GM18951 (cell line): ENCODE measurements at regions not wholly inside any gene's neighbourhood (a gene's known extent, or its start where the extent isn't known, plus 50 kb on each side); places are given as distances from the start of the nearest gene placed in this dataset.
"Not testable (repeated sequence)": the region's sequence is repeated elsewhere in the genome, so short reads cannot be mapped to it uniquely, and the experiment has no call there.

Source experiments
- POLR2A ChIP-seq: IDR thresholded peaks from 4 replicates; pipeline ENCODE4 v1.6.1; 2011; ENCODE audit warnings: mild to moderate bottlenecking; ENCODE audit not compliant: insufficient read length, insufficient read depth; ENCODE audit errors: extremely low read depth
- in situ Hi-C: fragments of 300-500 bp; cut with MboI; formaldehyde crosslinking; loops from one replicate; pipeline ENCODE4 v1.12.0; 2022; ENCODE audit warnings: low sequenced_read_pairs, mixed read lengths, inconsistent platforms; ENCODE audit not compliant: unreplicated experiment

- in situ Hi-C loops = no loop called here
- no peak for TF ChIP-seq POLR2A
Observed at GRCh38 chr1:182331387-182331786, 60.2 kb downstream of the GLUL start.

DNA sequence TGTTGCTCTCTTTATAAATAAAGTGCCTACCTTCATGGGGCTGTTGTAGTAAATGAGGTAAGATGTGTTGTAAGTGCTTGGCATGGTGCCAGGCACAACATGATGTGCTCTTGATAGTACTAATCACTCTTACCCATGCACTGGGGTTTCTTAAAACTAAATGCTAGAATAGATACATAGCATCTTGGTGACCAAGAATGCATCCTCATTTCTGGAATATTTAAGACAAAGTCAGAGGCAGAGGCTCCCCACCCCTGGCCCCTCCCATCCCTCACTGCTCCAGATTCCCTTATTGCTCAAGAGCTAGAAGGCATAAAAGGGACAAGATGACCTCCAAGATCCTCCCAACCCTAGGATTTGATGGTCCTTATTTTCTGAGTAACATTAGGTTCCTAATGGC lies 61.3 kb downstream of the GLUL start:
- in situ Hi-C loops = no loop called here
- no peak for TF ChIP-seq POLR2A

DNA sequence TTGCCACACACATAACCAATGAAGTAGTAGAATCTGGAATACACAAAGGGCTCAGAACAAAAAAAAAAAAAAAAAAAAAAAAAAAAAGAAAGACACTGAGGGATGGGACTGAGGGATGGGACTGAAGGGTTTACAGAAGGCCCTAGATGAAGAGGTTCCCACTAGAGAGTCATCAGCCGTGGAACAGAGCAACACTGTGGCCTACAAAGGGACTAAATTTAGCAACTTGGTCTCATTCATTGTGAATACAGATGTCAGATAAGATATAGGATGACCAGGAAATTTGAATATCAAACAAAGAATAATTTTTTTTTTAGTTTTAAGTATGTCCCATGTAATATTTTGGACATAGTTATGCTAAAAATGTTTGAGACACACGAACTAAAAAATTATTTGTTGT lies 62.1 kb downstream of the GLUL start:
- no peak for TF ChIP-seq POLR2A

GRCh38 chr1:182328591-182328990 lies 63.0 kb downstream of the GLUL start:
- in situ Hi-C loops = no loop called here
- no peak for TF ChIP-seq POLR2A

More for the DNA sequence above, 62.1 kb downstream of the GLUL start:
- in situ Hi-C loops = no loop called here

GRCh38 chr1:182325339-182325738 lies 66.3 kb downstream of the GLUL start:
- TF ChIP-seq POLR2A = no peak
- in situ Hi-C loops = no loop called here

- in situ Hi-C loops = not testable (repeated sequence)
Observed at GRCh38 chr1:182321532-182321931, 70.1 kb downstream of the GLUL start.

DNA sequence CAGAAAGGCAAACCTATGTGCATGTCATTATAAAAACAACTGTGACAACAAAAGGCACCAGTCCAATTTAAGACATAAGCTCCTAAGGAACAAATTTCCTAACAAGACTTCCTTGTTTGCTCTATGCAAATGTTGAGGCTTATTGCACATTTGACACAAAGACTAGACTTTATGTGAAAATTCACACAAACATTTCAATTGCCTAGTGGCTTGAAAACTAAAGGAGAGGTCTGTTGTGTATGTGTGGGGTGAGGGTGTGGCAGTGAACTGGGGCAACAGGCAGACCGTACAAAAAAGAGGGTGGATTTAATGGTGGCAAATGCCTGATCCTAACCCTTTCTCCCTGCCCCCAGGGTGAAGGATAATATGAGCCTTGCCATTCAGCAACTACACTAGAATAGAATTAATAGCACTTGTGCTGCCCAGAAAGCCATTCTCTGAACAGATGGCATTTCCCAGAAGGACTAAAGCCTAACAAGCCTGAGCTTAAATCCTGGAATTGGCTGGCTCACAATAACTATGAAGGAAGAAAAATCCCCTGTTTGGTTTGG lies 73.9 kb downstream of the GLUL start:
- in situ Hi-C loops = no loop called here
- TF ChIP-seq POLR2A = no peak

GRCh38 chr1:182316454-182316853 lies 75.1 kb downstream of the GLUL start:
- in situ Hi-C loops = not testable (repeated sequence)

DNA sequence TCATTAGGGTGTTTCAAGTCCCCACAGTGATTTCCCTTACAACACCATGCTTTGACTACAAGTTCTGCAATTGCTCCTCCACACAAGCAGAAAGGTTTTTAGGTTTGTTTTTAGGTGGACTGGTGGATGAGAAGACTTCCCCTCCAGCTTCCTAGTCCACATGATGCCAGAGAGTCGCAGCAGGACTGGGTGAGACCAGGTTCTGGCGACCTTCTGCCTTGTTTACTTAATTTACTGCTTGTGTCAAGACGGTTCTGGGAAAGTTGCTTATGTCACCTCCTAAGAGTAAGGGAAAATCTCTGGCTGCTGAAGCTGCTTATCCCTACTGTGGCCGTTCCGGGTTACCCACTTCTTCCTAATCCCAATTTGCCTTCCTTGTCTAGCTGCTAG lies 76.4 kb downstream of the GLUL start:
- TF ChIP-seq POLR2A = no peak

DNA sequence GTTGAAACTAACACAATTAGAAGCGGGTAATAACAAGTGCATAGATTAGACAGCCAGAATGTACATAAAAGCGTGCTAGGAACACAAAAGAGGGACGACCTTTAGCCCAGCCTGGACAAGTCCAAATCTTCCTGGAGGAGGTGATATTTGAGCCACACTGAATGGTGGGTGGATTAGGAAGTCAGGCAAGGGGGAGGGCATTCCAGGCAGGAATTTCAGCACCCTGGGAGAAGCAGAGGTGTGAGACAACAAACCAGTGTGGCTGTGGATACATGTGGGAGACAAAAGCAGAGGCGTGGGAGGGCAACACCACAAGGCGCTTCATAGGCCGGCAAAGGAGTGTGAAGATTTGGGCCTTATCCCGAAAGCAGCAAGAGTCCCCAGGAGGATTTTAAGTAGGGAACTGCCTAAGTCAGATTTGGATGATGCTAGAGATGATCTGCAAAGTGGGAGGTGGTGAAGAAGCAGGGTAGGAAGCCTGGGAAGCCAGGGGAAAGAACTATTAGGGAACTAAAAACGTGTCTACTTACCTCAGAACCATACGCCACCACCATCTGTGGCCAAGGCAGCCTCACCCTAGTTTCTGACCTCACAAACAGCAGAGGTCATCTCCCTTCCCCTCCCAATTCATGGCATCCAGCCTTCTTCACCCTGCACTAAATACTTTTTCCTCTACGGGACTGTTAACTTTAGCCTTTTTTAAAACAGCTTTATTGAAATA lies 81.8 kb downstream of the GLUL start:
- TF ChIP-seq POLR2A = no peak
- in situ Hi-C loops = no loop called here

More for the DNA sequence above, 76.4 kb downstream of the GLUL start:
- in situ Hi-C loops = no loop called here

DNA sequence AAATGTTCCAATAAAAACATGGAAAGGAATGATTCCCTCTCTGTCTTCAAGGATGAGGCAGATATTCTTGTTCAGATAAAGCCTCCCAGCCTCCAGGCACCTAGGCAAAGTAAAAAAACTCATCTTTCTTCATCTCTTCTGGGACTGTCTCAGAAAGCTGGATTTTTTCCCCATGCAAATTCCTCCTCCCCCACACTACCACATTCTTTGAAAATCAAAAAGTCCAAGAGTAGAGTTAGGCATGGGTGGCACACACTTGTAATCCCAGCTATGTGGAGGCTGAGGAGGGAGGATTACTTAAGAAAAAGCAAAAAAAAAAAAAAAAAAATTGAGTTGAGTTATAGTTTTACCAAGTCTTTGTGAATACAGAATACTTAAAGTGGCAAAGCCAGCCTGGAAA lies 82.8 kb downstream of the GLUL start:
- in situ Hi-C loops = no loop called here
- TF ChIP-seq POLR2A = no peak

GRCh38 chr1:182307486-182307885 lies 84.1 kb downstream of the GLUL start:
- in situ Hi-C loops = not testable (repeated sequence)

GRCh38 chr1:182305861-182306260 lies 85.7 kb downstream of the GLUL start:
- in situ Hi-C loops = no loop called here
- no peak for TF ChIP-seq POLR2A

GRCh38 chr1:182304627-182305026 lies 87.0 kb downstream of the GLUL start:
- in situ Hi-C loops = no loop called here
- TF ChIP-seq POLR2A = no peak

DNA sequence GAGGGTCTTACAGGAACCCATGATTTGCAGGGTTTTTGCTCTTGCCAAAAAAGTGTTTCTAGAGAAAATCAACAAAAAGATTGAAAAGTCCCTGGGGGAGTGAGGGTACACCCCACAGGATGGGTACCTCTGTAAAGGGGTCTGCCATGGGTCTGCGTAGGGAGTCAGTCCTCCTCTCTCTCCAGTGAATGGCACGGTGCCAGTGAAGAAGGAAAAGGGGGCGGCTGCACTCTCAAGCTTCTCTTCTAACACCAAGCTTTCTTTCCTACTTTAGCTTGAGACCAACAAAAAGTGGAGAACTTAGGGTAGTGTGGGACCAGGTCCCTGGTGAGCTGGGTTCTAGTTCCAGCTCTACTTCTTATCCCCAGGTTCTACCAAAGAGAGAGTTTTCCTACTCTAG lies 87.4 kb downstream of the GLUL start:
- in situ Hi-C loops = no loop called here
- no peak for TF ChIP-seq POLR2A
